Ishikawa (cell line): ENCODE measurements at regions not wholly inside any gene's neighbourhood (a gene's known extent, or its start where the extent isn't known, plus 50 kb on each side); places are given as distances from the start of the nearest gene placed in this dataset.

Experiments
- CEBPB ChIP-seq: IDR thresholded peaks from 2 replicates; pipeline ENCODE4 v1.6.1; 2012
- CREB1 ChIP-seq: IDR thresholded peaks from 2 replicates; pipeline ENCODE4 v1.6.1; 2012; ENCODE audit warnings: low read depth
- EGR1 ChIP-seq: IDR thresholded peaks from 2 replicates; pipeline ENCODE4 v1.6.1; 2012
- EP300 ChIP-seq: IDR thresholded peaks from 2 replicates; pipeline ENCODE4 v1.6.1; 2012; ENCODE audit warnings: borderline replicate concordance
- FOXM1 ChIP-seq: IDR thresholded peaks from 2 replicates; pipeline ENCODE4 v1.6.1; 2012; ENCODE audit warnings: low read depth, borderline replicate concordance
- MAX ChIP-seq: IDR thresholded peaks from 2 replicates; pipeline ENCODE4 v1.6.1; 2012
- NFIC ChIP-seq: IDR thresholded peaks from 2 replicates; pipeline ENCODE4 v1.6.1; 2012
- RAD21 ChIP-seq: IDR thresholded peaks from 2 replicates; pipeline ENCODE4 v1.6.1; 2012; ENCODE audit warnings: low read depth
- TAF1 ChIP-seq: IDR thresholded peaks from 2 replicates; pipeline ENCODE4 v1.6.1; 2012; ENCODE audit warnings: low read depth, mild to moderate bottlenecking
- TCF12 ChIP-seq: IDR thresholded peaks from 2 replicates; pipeline ENCODE4 v1.6.1; 2012; ENCODE audit warnings: low read depth
- TEAD4 ChIP-seq: IDR thresholded peaks from 2 replicates; pipeline ENCODE4 v1.6.1; 2012
- USF1 ChIP-seq: IDR thresholded peaks from 2 replicates; pipeline ENCODE4 v1.6.1; 2012
- YY1 ChIP-seq: IDR thresholded peaks from 2 replicates; pipeline ENCODE4 v1.6.1; 2012; ENCODE audit warnings: low read depth
- ZBTB7A ChIP-seq: IDR thresholded peaks from 2 replicates; pipeline ENCODE4 v1.6.1; 2012; ENCODE audit warnings: low read depth
- TF ChIP-seq, protein P1 (sequence below): IDR thresholded peaks from 2 replicates; pipeline ENCODE4 v1.6.1; 2012; ENCODE audit warnings: low read depth, mild to moderate bottlenecking

- TF ChIP-seq TCF12 = no peak
- no peak for TF ChIP-seq TAF1
- no peak for TF ChIP-seq ZBTB7A
- no peak for TF ChIP-seq CREB1
- TF ChIP-seq NFIC = no peak
- no peak for TF ChIP-seq EGR1
- TF ChIP-seq TEAD4 = no peak
- TF ChIP-seq MAX = no peak
- TF ChIP-seq YY1 = no peak
- TF ChIP-seq CEBPB = no peak
- no peak for TF ChIP-seq FOXM1
Observed at GRCh38 chr13:73902847-73903246, 231.4 kb downstream of the KLF12 start.

- TF ChIP-seq, protein P1, sequence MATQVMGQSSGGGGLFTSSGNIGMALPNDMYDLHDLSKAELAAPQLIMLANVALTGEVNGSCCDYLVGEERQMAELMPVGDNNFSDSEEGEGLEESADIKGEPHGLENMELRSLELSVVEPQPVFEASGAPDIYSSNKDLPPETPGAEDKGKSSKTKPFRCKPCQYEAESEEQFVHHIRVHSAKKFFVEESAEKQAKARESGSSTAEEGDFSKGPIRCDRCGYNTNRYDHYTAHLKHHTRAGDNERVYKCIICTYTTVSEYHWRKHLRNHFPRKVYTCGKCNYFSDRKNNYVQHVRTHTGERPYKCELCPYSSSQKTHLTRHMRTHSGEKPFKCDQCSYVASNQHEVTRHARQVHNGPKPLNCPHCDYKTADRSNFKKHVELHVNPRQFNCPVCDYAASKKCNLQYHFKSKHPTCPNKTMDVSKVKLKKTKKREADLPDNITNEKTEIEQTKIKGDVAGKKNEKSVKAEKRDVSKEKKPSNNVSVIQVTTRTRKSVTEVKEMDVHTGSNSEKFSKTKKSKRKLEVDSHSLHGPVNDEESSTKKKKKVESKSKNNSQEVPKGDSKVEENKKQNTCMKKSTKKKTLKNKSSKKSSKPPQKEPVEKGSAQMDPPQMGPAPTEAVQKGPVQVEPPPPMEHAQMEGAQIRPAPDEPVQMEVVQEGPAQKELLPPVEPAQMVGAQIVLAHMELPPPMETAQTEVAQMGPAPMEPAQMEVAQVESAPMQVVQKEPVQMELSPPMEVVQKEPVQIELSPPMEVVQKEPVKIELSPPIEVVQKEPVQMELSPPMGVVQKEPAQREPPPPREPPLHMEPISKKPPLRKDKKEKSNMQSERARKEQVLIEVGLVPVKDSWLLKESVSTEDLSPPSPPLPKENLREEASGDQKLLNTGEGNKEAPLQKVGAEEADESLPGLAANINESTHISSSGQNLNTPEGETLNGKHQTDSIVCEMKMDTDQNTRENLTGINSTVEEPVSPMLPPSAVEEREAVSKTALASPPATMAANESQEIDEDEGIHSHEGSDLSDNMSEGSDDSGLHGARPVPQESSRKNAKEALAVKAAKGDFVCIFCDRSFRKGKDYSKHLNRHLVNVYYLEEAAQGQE = no peak
- TF ChIP-seq TAF1 (no peak), ZBTB7A (no peak), FOXM1 (no peak), MAX (no peak)
Observed at GRCh38 chr13:73902296-73902695, 231.9 kb downstream of the KLF12 start.

GRCh38 chr13:73901324-73902068, 232.7 kb downstream of the KLF12 start:
- TF ChIP-seq, protein P1 = no peak
- no peak for TF ChIP-seq EGR1
- TF ChIP-seq MAX = no peak
- no peak for TF ChIP-seq TAF1
- no peak for TF ChIP-seq CEBPB
- TF ChIP-seq TEAD4 = no peak
- no peak for TF ChIP-seq EP300
- TF ChIP-seq USF1 = no peak
- no peak for TF ChIP-seq RAD21
- TF ChIP-seq NFIC = no peak
- no peak for TF ChIP-seq CREB1
- no peak for TF ChIP-seq ZBTB7A
- no peak for TF ChIP-seq TCF12
- no peak for TF ChIP-seq YY1
- TF ChIP-seq FOXM1 = no peak

DNA sequence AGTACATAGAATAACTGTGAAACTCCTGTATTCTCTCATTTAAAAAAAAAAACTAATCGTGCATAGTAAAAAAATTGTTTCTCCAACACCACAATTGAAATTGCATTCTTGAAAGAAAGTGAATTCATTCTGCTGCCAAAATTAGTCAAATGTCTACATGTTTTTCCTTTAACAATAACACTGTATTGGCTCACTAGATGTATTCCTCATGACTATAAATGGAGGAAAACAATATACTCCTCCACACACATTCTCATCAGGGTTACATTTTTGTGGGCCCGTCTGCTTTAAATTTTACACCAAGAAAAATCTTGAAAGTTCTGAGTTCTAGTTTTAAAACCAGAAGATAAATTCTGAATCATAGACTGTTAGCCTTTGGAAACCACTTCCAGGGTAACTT, 233.6 kb downstream of the KLF12 start:
- TF ChIP-seq, protein P1 = no peak
- no peak for TF ChIP-seq FOXM1
- no peak for TF ChIP-seq EP300
- TF ChIP-seq CREB1 = no peak

GRCh38 chr13:73898899-73899298, 235.3 kb downstream of the KLF12 start:
- no peak for TF ChIP-seq ZBTB7A
- TF ChIP-seq EP300 = no peak
- no peak for TF ChIP-seq CEBPB
- TF ChIP-seq TEAD4 = no peak
- TF ChIP-seq, protein P1 = no peak
- TF ChIP-seq MAX = no peak
- TF ChIP-seq RAD21 = no peak
- no peak for TF ChIP-seq NFIC
- TF ChIP-seq CREB1 = no peak
- no peak for TF ChIP-seq YY1
